Neural progenitor cell (in vitro differentiated cells): ENCODE measurements at regions not wholly inside any gene's neighbourhood (a gene's known extent, or its start where the extent isn't known, plus 50 kb on each side); places are given as distances from the start of the nearest gene placed in this dataset.

Experiments
- CTCF ChIP-seq: fragments of 200-600 bp; sonication (generic); IDR thresholded peaks from 2 replicates; pipeline ENCODE4 v1.5.1; 2017; ENCODE audit warnings: antibody characterized with exemption, mild to moderate bottlenecking
- EZH2 ChIP-seq: fragments of 200-600 bp; sonication (generic); IDR thresholded peaks from 2 replicates; pipeline ENCODE4 v1.6.1; 2017; ENCODE audit warnings: antibody characterized with exemption, mild to moderate bottlenecking, moderate library complexity

- TF ChIP-seq CTCF = no peak
- no peak for TF ChIP-seq EZH2
These were observed 61.7 kb downstream of the NPS start for GRCh38 chr10:127610816-127611215.
